ENCODE measurements at regions not wholly inside any gene's neighbourhood (a gene's known extent, or its start where the extent isn't known, plus 50 kb on each side); places are given as distances from the start of the nearest gene placed in this dataset.

DNA sequence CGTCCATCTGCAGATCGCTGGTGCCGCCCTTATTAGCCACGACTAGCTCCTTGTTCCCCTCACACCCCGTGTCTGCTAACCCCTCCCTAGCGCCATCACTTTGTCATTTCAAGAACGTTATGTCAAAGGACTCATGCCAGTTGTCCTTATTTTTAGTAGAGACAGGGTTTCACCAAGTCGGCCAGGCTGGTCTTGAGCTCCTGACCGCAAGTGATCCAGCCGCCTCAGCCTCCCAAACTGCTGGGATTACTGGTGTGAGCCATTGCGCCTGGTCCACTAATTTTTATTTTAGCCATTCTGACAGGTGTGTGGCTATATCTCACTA, 138.9 kb upstream of the HDAC4 start:
- TF ChIP-seq, protein P1, sequence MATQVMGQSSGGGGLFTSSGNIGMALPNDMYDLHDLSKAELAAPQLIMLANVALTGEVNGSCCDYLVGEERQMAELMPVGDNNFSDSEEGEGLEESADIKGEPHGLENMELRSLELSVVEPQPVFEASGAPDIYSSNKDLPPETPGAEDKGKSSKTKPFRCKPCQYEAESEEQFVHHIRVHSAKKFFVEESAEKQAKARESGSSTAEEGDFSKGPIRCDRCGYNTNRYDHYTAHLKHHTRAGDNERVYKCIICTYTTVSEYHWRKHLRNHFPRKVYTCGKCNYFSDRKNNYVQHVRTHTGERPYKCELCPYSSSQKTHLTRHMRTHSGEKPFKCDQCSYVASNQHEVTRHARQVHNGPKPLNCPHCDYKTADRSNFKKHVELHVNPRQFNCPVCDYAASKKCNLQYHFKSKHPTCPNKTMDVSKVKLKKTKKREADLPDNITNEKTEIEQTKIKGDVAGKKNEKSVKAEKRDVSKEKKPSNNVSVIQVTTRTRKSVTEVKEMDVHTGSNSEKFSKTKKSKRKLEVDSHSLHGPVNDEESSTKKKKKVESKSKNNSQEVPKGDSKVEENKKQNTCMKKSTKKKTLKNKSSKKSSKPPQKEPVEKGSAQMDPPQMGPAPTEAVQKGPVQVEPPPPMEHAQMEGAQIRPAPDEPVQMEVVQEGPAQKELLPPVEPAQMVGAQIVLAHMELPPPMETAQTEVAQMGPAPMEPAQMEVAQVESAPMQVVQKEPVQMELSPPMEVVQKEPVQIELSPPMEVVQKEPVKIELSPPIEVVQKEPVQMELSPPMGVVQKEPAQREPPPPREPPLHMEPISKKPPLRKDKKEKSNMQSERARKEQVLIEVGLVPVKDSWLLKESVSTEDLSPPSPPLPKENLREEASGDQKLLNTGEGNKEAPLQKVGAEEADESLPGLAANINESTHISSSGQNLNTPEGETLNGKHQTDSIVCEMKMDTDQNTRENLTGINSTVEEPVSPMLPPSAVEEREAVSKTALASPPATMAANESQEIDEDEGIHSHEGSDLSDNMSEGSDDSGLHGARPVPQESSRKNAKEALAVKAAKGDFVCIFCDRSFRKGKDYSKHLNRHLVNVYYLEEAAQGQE (IDR thresholded peaks at IDR 0.05; ENCODE audit: insufficient read depth in 1 of 2, low read depth in 2 of 2, low read length in 2 of 2), result no peak
- TF ChIP-seq POLR2AphosphoS5 (IDR thresholded peaks at IDR 0.05; ENCODE audit: low read depth, low read length) (no peak), SIN3A (IDR thresholded peaks at IDR 0.05; ENCODE audit: borderline replicate concordance, insufficient read depth, low read length) (no peak), TAF1 (IDR thresholded peaks at IDR 0.05; ENCODE audit: borderline replicate concordance, insufficient read depth, low read length) (no peak)
